Adipocyte (in vitro differentiated cells): ENCODE measurements at regions not wholly inside any gene's neighbourhood (a gene's known extent, or its start where the extent isn't known, plus 50 kb on each side); places are given as distances from the start of the nearest gene placed in this dataset.

ENCODE experiments used
- DNase-seq: peaks from one replicate; pipeline ENCODE4 v3.0.0-alpha.2; 2015; ENCODE audit warnings: low read depth
- H3K27me3 ChIP-seq: replicated peaks from 2 replicates; pipeline ENCODE4 v1.7.0; 2013; ENCODE audit warnings: mild to moderate bottlenecking, low read length, moderate library complexity; ENCODE audit not compliant: control insufficient read depth, insufficient read depth
- H3K36me3 ChIP-seq: 2 replicates; pipeline ENCODE4 v1.7.0; 2013; ENCODE audit warnings: low read length, mild to moderate bottlenecking, moderate library complexity; ENCODE audit not compliant: control insufficient read depth, insufficient read depth, severe bottlenecking
- H3K4me1 ChIP-seq: 2 replicates; pipeline ENCODE4 v1.7.0; 2013; ENCODE audit warnings: mild to moderate bottlenecking, low read length, moderate library complexity; ENCODE audit not compliant: control insufficient read depth, insufficient read depth
- H3K4me3 ChIP-seq: 2 replicates; pipeline ENCODE4 v1.7.0; 2013; ENCODE audit warnings: mild to moderate bottlenecking, low read length, moderate library complexity
- H3K9ac ChIP-seq: 2 replicates; pipeline ENCODE4 v1.7.0; 2013; ENCODE audit warnings: mild to moderate bottlenecking, low read length, moderate library complexity
- H3K9me3 ChIP-seq: 2 replicates; pipeline ENCODE4 v1.7.0; 2013; ENCODE audit warnings: mild to moderate bottlenecking, low read length, moderate library complexity; ENCODE audit not compliant: control insufficient read depth

- Histone ChIP-seq H3K36me3 (no peaks in the 10 kb centered on the region), H3K9me3 (no peaks in the 10 kb centered on the region), H3K27me3 (no peaks in the 10 kb centered on the region), H3K4me3 (no peak overlapping the region), H3K9ac (no peak overlapping the region), H3K4me1 (peaks cover 20% of the 10 kb centered on the region)
- no peak for DNase-seq
Observed at GRCh38 chr11:97963528-97964331, 1057.0 kb upstream of the CNTN5 start.

GRCh38 chr11:97964332-97965004 is 1056.3 kb upstream of the CNTN5 start:
- no peak for DNase-seq
- no peaks in the 10 kb centered on the region for H3K9me3 ChIP-seq
- no peak overlapping the region for H3K9ac ChIP-seq
- H3K27me3 ChIP-seq, result no peaks in the 10 kb centered on the region
- no peak overlapping the region for H3K4me3 ChIP-seq
- H3K4me1 ChIP-seq, result peaks cover 20% of the 10 kb centered on the region
- H3K36me3 ChIP-seq, result no peaks in the 10 kb centered on the region

GRCh38 chr11:97965849-97966646 is 1054.7 kb upstream of the CNTN5 start:
- DNase-seq, result peak; percentile 72
- H3K9ac ChIP-seq, result no peak overlapping the region
- peaks cover 20% of the 10 kb centered on the region for H3K4me1 ChIP-seq
- H3K27me3 ChIP-seq, result no peaks in the 10 kb centered on the region
- H3K9me3 ChIP-seq, result no peaks in the 10 kb centered on the region
- no peaks in the 10 kb centered on the region for H3K36me3 ChIP-seq
- H3K4me3 ChIP-seq, result peak overlapping the region; percentile 31

GRCh38 chr11:97966901-97967300 is 1053.8 kb upstream of the CNTN5 start:
- Histone ChIP-seq H3K36me3 (no peaks in the 10 kb centered on the region), H3K9me3 (no peaks in the 10 kb centered on the region), H3K4me1 (peaks cover 20% of the 10 kb centered on the region), H3K4me3 (no peak overlapping the region), H3K27me3 (no peaks in the 10 kb centered on the region), H3K9ac (no peak overlapping the region)
- DNase-seq, result no peak

- Histone ChIP-seq H3K9ac (no peak overlapping the region), H3K36me3 (no peaks in the 10 kb centered on the region), H3K4me3 (no peak overlapping the region), H3K4me1 (peaks cover 20% of the 10 kb centered on the region), H3K9me3 (no peaks in the 10 kb centered on the region), H3K27me3 (no peaks in the 10 kb centered on the region)
- DNase-seq, result no peak
Observed at GRCh38 chr11:97968071-97968470, 1052.7 kb upstream of the CNTN5 start.

GRCh38 chr11:97972731-97973130 is 1048.0 kb upstream of the CNTN5 start:
- Histone ChIP-seq H3K9me3 (no peaks in the 10 kb centered on the region), H3K27me3 (no peaks in the 10 kb centered on the region)
- DNase-seq, result no peak

GRCh38 chr11:97973352-97973857 is 1047.3 kb upstream of the CNTN5 start:
- Histone ChIP-seq H3K4me1 (no peaks in the 10 kb centered on the region), H3K36me3 (no peaks in the 10 kb centered on the region), H3K4me3 (no peak overlapping the region), H3K9ac (no peak overlapping the region), H3K27me3 (no peaks in the 10 kb centered on the region), H3K9me3 (no peaks in the 10 kb centered on the region)
- DNase-seq, result no peak

More at GRCh38 chr11:97972731-97973130, 1048.0 kb upstream of the CNTN5 start:
- Histone ChIP-seq H3K36me3 (no peaks in the 10 kb centered on the region), H3K9ac (no peak overlapping the region), H3K4me3 (no peak overlapping the region), H3K4me1 (no peaks in the 10 kb centered on the region)

- Histone ChIP-seq H3K4me1 (no peaks in the 10 kb centered on the region), H3K36me3 (no peaks in the 10 kb centered on the region), H3K9me3 (no peaks in the 10 kb centered on the region), H3K9ac (no peak overlapping the region), H3K27me3 (no peaks in the 10 kb centered on the region), H3K4me3 (no peak overlapping the region)
- no peak for DNase-seq
Observed at GRCh38 chr11:97974798-97975498, 1045.8 kb upstream of the CNTN5 start.

GRCh38 chr11:97977726-97978125 is 1043.0 kb upstream of the CNTN5 start:
- no peak overlapping the region for H3K9ac ChIP-seq
- H3K4me3 ChIP-seq, result no peak overlapping the region
- no peaks in the 10 kb centered on the region for H3K9me3 ChIP-seq

GRCh38 chr11:97979741-97980140 is 1041.0 kb upstream of the CNTN5 start:
- Histone ChIP-seq H3K27me3 (no peaks in the 10 kb centered on the region), H3K9me3 (no peaks in the 10 kb centered on the region), H3K4me1 (no peaks in the 10 kb centered on the region), H3K36me3 (no peaks in the 10 kb centered on the region), H3K9ac (no peak overlapping the region), H3K4me3 (no peak overlapping the region)
- DNase-seq, result no peak

More at GRCh38 chr11:97977726-97978125, 1043.0 kb upstream of the CNTN5 start:
- no peak for DNase-seq
- H3K27me3 ChIP-seq, result no peaks in the 10 kb centered on the region
- no peaks in the 10 kb centered on the region for H3K4me1 ChIP-seq
- no peaks in the 10 kb centered on the region for H3K36me3 ChIP-seq
